Fibroblast of skin of left quadriceps (primary cell): ENCODE measurements at regions not wholly inside any gene's neighbourhood (a gene's known extent, or its start where the extent isn't known, plus 50 kb on each side); places are given as distances from the start of the nearest gene placed in this dataset.
A peak's percentile ranks its signal among the peaks of the same experiment; 100 is the strongest.
"Not testable (repeated sequence)": the region's sequence is repeated elsewhere in the genome, so short reads cannot be mapped to it uniquely, and the experiment has no call there.

ENCODE experiments used
- DNase-seq, 2 experiments: peaks; one replicate each; pipeline ENCODE4 v3.0.0-alpha.2; 2013; ENCODE audit warnings: low read depth in 2 of 2

- DNase-seq: no peak
Measured at GRCh38 chr1:80341021-80341420, 1334.5 kb upstream of the ADGRL4 start.

GRCh38 chr1:80318108-80318507, 1311.6 kb upstream of the ADGRL4 start:
- DNase-seq: no peak

DNA sequence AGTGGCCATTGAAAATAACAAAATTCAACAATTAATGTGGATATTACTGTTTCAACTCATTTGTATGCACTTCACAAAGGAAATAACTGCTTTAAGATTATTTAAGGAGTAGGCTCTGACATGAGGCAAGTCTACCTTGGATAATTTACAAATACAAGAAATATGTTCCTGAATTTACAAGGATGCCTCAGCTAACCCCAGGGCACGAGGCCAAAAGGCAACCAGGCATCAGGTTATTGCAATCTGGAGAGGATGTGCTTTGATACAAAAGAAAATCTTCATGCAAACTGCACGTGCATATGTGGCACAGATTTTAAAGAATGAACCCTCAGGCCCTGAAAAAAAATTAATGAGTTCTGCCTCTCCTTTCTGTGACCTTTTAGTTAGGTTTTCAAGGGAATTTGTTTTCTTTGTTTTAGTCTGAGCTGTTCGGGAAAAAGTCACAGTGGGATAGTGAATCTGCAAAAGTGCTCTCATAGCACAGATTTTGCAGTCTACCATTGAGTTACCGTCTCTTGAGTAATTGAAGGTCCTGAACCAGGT, 1304.2 kb upstream of the ADGRL4 start:
- DNase-seq: no peak

- DNase-seq: no peak
Measured at GRCh38 chr1:80305466-80305865, 1298.9 kb upstream of the ADGRL4 start.

DNA sequence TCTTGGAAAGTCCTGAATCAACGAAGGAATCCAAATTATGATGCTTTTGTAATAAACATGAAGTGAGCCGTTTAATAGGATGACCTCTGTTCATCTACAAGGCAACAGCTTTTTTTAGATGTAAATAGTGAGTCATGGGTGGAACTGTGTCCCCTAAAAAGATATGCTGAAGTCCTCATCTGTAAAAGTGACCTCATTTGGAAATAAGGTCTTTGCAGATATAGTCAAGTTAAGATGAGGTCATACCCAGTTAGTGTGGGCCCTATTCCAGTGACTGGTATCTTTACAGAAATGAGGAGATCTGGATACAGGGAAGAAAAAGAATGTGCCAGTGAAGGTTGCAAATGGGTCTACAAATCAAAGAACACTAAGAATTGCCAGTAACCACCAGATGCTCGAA, 1287.3 kb upstream of the ADGRL4 start:
- no peak for DNase-seq

GRCh38 chr1:80288750-80289149, 1282.2 kb upstream of the ADGRL4 start:
- DNase-seq: not testable (repeated sequence)

GRCh38 chr1:80282536-80282935, 1276.0 kb upstream of the ADGRL4 start:
- DNase-seq: no peak

DNA sequence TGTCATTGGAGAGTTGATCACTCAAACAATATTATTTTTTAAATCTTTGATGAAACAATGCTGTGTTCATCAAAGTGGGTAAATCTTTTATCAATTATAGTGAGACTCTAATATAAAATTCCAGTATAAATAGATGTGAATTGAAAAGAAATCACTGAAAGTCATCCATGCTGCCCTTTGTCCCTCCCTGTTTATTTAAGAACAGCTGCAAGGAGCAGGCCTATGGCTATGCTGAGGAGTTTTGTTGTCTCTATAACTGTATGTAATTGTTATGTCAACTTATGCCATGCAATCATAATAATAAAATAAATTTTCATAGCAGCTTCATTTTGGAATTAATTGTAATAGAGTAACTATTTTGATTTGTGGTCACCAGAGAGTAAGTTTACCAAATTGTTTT, 1272.4 kb upstream of the ADGRL4 start:
- DNase-seq: no peak

DNA sequence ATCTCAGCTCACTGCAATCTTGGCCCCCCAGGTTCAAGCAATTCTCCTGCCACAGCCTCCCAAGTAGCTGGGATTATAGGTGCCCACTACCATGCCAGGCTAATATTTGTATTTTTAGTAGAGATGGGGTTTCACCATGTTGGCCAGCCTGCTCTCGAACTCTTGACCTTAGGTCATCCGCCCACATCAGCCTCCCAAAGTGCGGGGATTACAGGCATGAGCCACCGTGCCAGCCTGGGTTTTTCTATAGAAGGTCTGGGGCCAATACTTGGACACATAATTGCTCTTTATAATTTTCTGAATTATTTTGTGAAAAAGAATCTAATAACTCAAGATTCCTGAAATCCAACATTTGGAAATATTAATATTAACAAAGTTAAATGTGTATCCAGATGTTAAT, 1267.7 kb upstream of the ADGRL4 start:
- DNase-seq: no peak

DNA sequence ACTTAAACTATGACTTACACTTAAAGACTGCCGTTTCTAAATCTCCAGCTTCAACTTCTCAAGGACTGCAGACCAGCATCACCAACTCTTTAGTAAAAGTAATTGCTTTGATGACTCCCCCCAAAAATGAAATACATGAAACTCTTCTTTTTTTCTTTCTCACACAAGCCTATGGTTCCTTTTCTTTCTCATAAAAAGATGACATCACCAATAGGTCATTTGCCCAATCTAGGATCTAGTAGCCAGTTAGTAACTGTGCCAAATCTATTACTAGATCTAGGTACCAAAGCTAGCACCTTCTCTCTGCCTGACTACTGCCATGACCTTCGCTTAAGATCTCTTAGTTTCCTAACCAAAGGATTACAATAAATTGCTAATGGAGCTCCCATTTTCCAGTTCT, 1266.0 kb upstream of the ADGRL4 start:
- DNase-seq: no peak

DNA sequence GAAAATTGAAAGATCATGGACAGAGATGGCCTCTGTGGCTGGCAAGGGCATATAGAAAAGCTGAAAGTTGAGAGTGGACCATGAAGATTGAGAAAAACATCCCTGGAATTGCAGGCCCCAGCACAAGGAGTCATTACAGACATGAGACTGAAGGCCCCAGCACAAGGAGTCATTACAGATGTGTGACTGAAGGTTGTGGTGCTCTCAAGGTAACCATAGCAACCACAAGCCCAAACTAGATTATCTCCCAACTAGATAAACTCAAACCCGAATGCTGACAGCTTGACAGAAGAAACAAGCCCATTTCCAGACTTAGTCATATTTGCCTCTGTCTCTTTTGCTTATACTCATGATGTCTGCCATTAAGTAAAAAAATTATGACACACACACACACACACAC, 1252.1 kb upstream of the ADGRL4 start:
- no peak for DNase-seq

GRCh38 chr1:80251591-80251990, 1245.1 kb upstream of the ADGRL4 start:
- DNase-seq: no peak

DNA sequence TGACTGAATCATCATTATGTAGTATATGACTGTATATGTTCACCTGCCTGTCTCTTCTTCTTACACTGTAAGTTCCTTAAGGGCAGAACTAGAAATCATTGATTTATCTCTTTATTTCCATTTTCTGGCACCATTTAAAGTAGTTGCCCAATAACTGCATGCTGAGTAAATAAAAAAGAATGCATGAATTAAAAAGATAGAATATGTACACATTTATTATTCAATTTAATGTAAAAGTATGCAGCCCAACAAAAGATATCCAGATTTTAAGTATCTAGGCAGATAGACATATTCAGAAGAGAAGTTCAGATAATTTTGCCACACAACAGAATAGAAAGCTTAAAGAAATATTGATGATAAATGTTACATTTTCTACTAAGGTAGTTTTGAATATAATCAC, 1244.6 kb upstream of the ADGRL4 start:
- peak in 1 of 2 experiments; percentile 1 for DNase-seq

- DNase-seq: peak; percentile 23 to 26
Measured at GRCh38 chr1:80250573-80251168, 1244.1 kb upstream of the ADGRL4 start.

DNA sequence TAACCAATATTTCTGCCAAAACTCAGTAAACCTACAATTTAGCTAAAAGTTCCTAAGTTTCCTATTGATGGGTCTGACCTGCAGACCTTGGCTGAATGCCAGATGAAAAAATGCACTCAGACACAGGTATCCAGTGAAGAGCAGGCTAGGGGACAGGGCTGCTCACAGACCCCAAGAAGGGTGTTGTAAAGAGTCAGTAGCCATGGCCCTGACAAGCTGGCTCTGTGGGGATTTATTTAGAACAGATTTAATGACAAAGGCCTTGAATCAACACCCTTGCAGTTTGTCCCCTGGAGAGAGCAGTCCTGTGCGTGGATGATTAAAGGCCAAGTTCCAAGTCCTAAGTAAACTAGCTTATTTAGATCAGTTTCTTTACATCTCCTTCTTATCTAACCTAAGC, 1243.2 kb upstream of the ADGRL4 start:
- no peak for DNase-seq

DNA sequence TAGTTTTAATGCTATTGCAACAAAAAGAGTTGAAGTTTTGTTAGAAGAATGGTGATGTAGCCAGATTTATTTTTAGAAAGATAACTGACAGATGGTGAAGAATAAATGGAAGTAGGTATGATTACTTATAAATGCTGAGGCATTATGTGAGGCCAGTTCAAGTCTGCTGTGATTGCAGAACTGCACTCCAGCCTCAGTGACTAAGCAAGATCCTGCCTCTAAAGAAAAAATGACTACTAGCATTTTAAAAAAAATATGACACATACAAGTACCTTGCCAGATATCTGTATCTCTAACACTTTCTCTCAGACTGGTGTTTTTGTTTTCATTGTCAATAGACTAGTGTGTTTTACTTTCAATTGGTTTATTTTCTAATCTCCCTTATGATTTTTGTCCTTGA, 1242.4 kb upstream of the ADGRL4 start:
- no peak for DNase-seq

- DNase-seq: no peak
Measured at GRCh38 chr1:80245813-80246212, 1239.3 kb upstream of the ADGRL4 start.

DNA sequence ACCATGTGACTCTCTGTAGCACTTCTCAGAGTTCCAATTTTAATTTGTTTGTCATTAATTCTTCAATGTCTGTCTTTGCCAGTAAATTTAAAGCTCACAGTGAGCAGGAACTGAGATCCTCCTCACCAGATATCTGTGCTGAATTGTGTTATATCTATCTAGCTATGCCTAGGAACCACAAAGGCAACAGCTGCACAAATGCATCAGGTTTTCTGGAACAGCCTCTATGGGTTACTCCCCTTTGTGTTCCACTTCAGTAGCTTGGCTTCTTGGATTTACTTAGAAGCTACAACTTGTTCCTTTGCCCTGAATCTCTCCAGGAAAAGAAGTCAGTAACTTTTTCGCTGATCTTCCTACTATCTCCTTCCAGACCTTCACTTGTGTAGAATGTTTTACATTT, 1237.8 kb upstream of the ADGRL4 start:
- DNase-seq: no peak

DNA sequence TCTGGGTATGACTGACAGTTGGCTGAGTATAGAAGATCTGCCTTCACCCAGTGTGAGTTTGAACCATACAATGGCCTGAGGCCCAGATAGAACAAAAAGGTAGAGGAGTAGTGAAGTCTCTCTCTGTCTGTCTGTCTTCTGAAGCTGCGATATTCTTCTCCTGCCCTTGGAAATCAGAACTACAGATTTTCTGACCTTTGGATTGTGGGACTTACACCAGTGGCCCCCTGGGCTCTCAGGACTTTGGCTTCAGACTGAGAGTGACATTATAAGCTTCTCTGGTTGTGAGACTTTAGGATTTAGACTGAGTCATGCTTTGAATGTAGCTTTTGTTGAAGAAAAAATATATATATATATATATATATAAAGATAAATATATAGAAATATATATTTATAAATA, 1235.0 kb upstream of the ADGRL4 start:
- DNase-seq: no peak

DNA sequence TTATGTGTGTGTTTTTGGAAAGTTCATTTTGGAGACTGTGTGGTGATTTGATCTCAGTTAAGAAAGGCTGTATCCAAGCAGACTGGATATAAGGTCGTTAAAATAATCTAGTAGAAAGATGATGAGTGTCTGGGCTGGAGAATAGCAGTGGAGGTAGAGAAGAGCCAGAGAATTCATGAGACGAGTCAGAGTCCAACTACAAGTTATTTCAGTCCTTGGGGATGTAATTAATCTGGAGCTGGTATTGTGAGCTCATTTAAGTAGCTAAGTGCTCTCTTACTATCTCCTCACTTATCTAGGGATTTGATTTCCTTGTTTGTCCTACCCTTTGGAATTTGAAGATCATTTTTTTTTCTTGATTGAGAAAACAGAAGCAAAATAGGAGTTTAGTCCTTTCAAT, 1219.0 kb upstream of the ADGRL4 start:
- DNase-seq: no peak

DNA sequence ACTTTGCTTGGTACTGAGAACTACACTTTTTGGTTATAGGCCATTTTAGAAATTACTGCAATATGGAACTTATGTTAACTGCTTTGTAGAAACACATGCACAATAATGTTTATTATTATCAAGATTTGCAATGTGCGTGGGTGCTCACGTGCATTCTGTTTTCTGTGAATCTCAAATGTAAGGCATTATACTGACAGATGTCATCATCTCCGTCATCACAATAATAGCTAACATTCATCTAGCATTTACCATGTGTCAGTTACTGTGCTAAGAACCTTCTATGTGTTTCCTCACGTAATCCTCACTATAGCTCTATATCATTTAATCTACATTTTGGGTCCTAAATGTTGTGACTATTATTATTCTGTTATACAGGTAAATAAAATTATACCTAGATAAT, 1214.8 kb upstream of the ADGRL4 start:
- DNase-seq: no peak

GRCh38 chr1:80218112-80218511, 1211.6 kb upstream of the ADGRL4 start:
- peak; percentile 31 to 34 for DNase-seq

DNA sequence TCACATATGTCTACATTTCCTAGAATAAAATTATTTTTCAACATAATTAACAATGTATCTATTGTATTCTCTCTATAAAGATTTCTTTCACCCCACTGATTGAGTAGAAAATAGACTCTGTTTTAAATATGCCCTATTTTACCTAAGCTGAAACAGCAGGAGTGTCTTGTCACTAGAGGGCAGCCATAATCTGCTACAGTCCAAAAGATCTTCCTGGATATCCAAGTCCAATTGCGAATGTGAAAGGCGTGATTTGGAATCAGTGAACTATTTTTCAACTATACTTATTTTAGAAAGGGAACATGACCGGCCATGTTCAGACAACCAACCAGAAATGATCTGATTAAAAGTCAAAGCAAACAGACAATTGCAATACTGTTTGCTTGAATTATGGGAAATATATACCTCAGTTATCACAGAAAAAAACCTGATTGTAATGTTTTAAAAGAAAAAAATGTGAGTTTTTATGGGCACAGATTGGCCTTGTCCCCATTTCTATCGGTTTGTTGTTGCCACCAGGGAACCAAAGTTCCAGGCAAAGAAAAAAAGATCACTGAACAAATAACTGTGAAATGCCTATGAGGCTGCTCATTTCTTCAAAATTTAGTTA, 1211.0 kb upstream of the ADGRL4 start:
- peak; percentile 50 to 54 for DNase-seq
